Neural cell (in vitro differentiated cells): ENCODE measurements at regions not wholly inside any gene's neighbourhood (a gene's known extent, or its start where the extent isn't known, plus 50 kb on each side); places are given as distances from the start of the nearest gene placed in this dataset.

ENCODE experiments used
- H2AFZ ChIP-seq: fragments of 200-600, 300-800 bp; sonication (generic), shearing (Covaris generic); 2 replicates; pipeline ENCODE4 v1.6.0; 2014; ENCODE audit warnings: low read depth, mild to moderate bottlenecking, antibody characterized with exemption, low read length, moderate library complexity
- H3F3A ChIP-seq: fragments of 200-600 bp; shearing (Covaris generic); 2 replicates; pipeline ENCODE4 v1.6.1; 2016; ENCODE audit warnings: mild to moderate bottlenecking, moderate library complexity, mixed read lengths, antibody characterized with exemption, low read length; ENCODE audit not compliant: insufficient read depth, poor library complexity, severe bottlenecking
- H3K27ac ChIP-seq: fragments of 200-600, 300-800 bp; sonication (generic), shearing (Covaris generic); 2 replicates; pipeline ENCODE4 v1.5.1; 2014; ENCODE audit warnings: mild to moderate bottlenecking, low read length, moderate library complexity
- H3K27me3 ChIP-seq: fragments of 300-800, 200-600 bp; sonication (generic), shearing (Covaris generic); 2 replicates; pipeline ENCODE4 v1.6.0; 2014; ENCODE audit warnings: mild to moderate bottlenecking, low read depth, low read length, moderate library complexity; ENCODE audit not compliant: insufficient read depth
- H3K36me3 ChIP-seq: fragments of 300-800, 200-600 bp; sonication (generic), shearing (Covaris generic); 2 replicates; pipeline ENCODE4 v1.5.1; 2014; ENCODE audit warnings: mild to moderate bottlenecking, antibody characterized with exemption, low read length, moderate library complexity; ENCODE audit not compliant: insufficient read depth
- H3K4me2 ChIP-seq: fragments of 300-800, 200-600 bp; sonication (generic), shearing (Covaris generic); 2 replicates; pipeline ENCODE4 v1.6.0; 2014; ENCODE audit warnings: mild to moderate bottlenecking, low read length
- H3K4me3 ChIP-seq: fragments of 300-800, 200-600 bp; sonication (generic), shearing (Covaris generic); 2 replicates; pipeline ENCODE4 v1.5.1; 2014; ENCODE audit warnings: mild to moderate bottlenecking, low read length, moderate library complexity
- H3K79me2 ChIP-seq: fragments of 200-600 bp; shearing (Covaris generic); replicated peaks from 2 replicates; pipeline ENCODE4 v1.6.0; 2014; ENCODE audit warnings: mild to moderate bottlenecking, low read length, moderate library complexity; ENCODE audit not compliant: insufficient read depth
- H3K9ac ChIP-seq: fragments of 300-800, 200-600 bp; sonication (generic), shearing (Covaris generic); 2 replicates; pipeline ENCODE4 v1.6.1; 2016; ENCODE audit warnings: mild to moderate bottlenecking, low read length, mixed read lengths
- H3K9me2 ChIP-seq: fragments of 200-600 bp; shearing (Covaris generic); 2 replicates; pipeline ENCODE4 v1.6.1; 2016; ENCODE audit warnings: mild to moderate bottlenecking, low read length, mixed read lengths; ENCODE audit not compliant: insufficient read depth
- H3K9me3 ChIP-seq: fragments of 200-600, 300-800 bp; sonication (generic), shearing (Covaris generic); 2 replicates; pipeline ENCODE4 v1.6.1; 2016; ENCODE audit warnings: mild to moderate bottlenecking, mixed run types, low read length, moderate library complexity, mixed read lengths
- H4K20me1 ChIP-seq: fragments of 200-600 bp; shearing (Covaris generic); 2 replicates; pipeline ENCODE4 v1.6.1; 2016; ENCODE audit warnings: mild to moderate bottlenecking, mixed run types; ENCODE audit not compliant: insufficient read depth
- CTCF ChIP-seq: fragments of 450-650 bp; IDR thresholded peaks from 2 replicates; pipeline ENCODE4 v1.5.1; 2014; ENCODE audit warnings: antibody characterized with exemption, mild to moderate bottlenecking, moderate library complexity; ENCODE audit not compliant: poor library complexity, severe bottlenecking
- EP300 ChIP-seq: fragments of 450-650 bp; conservative IDR thresholded peaks from 2 replicates; pipeline ENCODE4 v1.6.1; 2014; ENCODE audit warnings: antibody characterized with exemption, mild to moderate bottlenecking, moderate library complexity; ENCODE audit not compliant: poor library complexity, severe bottlenecking
- EZH2 ChIP-seq: fragments of 200-600, 300-800 bp; shearing (Covaris generic), sonication (generic); IDR thresholded peaks from 2 replicates; pipeline ENCODE4 v1.6.1; 2014; ENCODE audit warnings: antibody characterized with exemption, low read length, borderline replicate concordance, mild to moderate bottlenecking; ENCODE audit not compliant: insufficient read depth, poor library complexity, severe bottlenecking
- MXI1 ChIP-seq: fragments of 450-650 bp; conservative IDR thresholded peaks from 2 replicates; pipeline ENCODE4 v1.6.1; 2014; ENCODE audit warnings: antibody characterized with exemption, mild to moderate bottlenecking; ENCODE audit not compliant: poor library complexity, severe bottlenecking
- POLR2AphosphoS5 ChIP-seq: IDR thresholded peaks from 2 replicates; pipeline ENCODE4 v1.6.1; 2012
- RAD21 ChIP-seq: fragments of 450-650 bp; conservative IDR thresholded peaks from 2 replicates; pipeline ENCODE4 v1.6.1; 2014; ENCODE audit warnings: antibody characterized with exemption, mild to moderate bottlenecking, moderate library complexity
- REST ChIP-seq: IDR thresholded peaks from 2 replicates; pipeline ENCODE4 v1.6.1; 2012; ENCODE audit warnings: borderline replicate concordance
- SMC3 ChIP-seq: fragments of 450-650 bp; conservative IDR thresholded peaks from 2 replicates; pipeline ENCODE4 v1.6.1; 2014; ENCODE audit warnings: antibody characterized with exemption, mild to moderate bottlenecking, moderate library complexity; ENCODE audit not compliant: poor library complexity
- TAF1 ChIP-seq: IDR thresholded peaks from 2 replicates; pipeline ENCODE4 v1.6.1; 2012; ENCODE audit warnings: low read depth

GRCh38 chr2:5076599-5076998 lies 615.6 kb upstream of the SOX11 start:
- Histone ChIP-seq H3F3A (no peaks in the 10 kb centered on the region), H3K4me2 (no peak overlapping the region), H4K20me1 (no peaks in the 10 kb centered on the region), H3K27me3 (no peaks in the 10 kb centered on the region), H3K9ac (no peak overlapping the region), H3K27ac (no peak overlapping the region), H2AFZ (no peak overlapping the region), H3K9me2 (no peaks in the 10 kb centered on the region), H3K36me3 (no peaks in the 10 kb centered on the region), H3K4me3 (no peak overlapping the region), H3K79me2 (no peaks in the 10 kb centered on the region), H3K9me3 (no peaks in the 10 kb centered on the region)
- no peak for TF ChIP-seq POLR2AphosphoS5
- no peak for TF ChIP-seq MXI1
- no peak for TF ChIP-seq RAD21
- TF ChIP-seq REST: no peak
- no peak for TF ChIP-seq EZH2
- no peak for TF ChIP-seq CTCF
- no peak for TF ChIP-seq SMC3
- no peak for TF ChIP-seq TAF1
- no peak for TF ChIP-seq EP300

GRCh38 chr2:5077479-5078089 lies 614.6 kb upstream of the SOX11 start:
- Histone ChIP-seq H2AFZ (no peak overlapping the region), H3K27me3 (no peaks in the 10 kb centered on the region), H3K4me3 (no peak overlapping the region), H3K9ac (no peak overlapping the region), H4K20me1 (no peaks in the 10 kb centered on the region), H3K9me2 (no peaks in the 10 kb centered on the region), H3K9me3 (no peaks in the 10 kb centered on the region), H3K4me2 (no peak overlapping the region), H3K36me3 (no peaks in the 10 kb centered on the region), H3K27ac (no peak overlapping the region), H3F3A (no peaks in the 10 kb centered on the region), H3K79me2 (no peaks in the 10 kb centered on the region)
- TF ChIP-seq EZH2 (no peak), CTCF (no peak), REST (no peak), EP300 (no peak), SMC3 (no peak), POLR2AphosphoS5 (no peak), MXI1 (no peak)
